ENCODE measurements at regions not wholly inside any gene's neighbourhood (a gene's known extent, or its start where the extent isn't known, plus 50 kb on each side); places are given as distances from the start of the nearest gene placed in this dataset.

- no peak overlapping the region for H3K4me3 ChIP-seq (ENCODE audit: low read depth, low read length)
- DNase-seq (ENCODE audit: low read depth): no peak
- TF ChIP-seq, protein P1, sequence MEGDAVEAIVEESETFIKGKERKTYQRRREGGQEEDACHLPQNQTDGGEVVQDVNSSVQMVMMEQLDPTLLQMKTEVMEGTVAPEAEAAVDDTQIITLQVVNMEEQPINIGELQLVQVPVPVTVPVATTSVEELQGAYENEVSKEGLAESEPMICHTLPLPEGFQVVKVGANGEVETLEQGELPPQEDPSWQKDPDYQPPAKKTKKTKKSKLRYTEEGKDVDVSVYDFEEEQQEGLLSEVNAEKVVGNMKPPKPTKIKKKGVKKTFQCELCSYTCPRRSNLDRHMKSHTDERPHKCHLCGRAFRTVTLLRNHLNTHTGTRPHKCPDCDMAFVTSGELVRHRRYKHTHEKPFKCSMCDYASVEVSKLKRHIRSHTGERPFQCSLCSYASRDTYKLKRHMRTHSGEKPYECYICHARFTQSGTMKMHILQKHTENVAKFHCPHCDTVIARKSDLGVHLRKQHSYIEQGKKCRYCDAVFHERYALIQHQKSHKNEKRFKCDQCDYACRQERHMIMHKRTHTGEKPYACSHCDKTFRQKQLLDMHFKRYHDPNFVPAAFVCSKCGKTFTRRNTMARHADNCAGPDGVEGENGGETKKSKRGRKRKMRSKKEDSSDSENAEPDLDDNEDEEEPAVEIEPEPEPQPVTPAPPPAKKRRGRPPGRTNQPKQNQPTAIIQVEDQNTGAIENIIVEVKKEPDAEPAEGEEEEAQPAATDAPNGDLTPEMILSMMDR (conservative IDR thresholded peaks at IDR 0.05; ENCODE audit: low read depth, low read length): no peak
These were observed 79.8 kb upstream of the TUNAR start for GRCh38 chr14:95796788-95797187.

DNA sequence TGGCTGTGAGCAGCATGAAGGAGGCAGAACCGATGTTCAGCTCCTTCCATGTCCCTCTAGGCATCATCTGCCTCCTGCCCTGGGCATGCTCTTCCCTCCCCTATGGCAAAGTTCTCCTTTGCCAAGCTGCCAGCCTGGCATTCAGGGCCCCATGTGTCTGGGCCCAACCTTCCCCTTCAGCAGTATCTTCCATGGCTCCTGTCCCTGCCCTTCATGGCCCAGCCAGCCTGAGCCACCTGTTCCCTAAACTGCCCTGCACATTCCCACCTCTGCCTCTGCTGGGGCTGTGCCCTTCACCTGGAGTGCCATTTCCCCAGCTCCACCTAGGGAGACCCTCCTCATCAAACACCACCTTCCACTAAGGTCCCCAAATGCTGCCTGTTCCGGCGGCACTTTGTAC lies 74.0 kb upstream of the TCL1A start:
- TF ChIP-seq, protein P1 (conservative IDR thresholded peaks at IDR 0.05; ENCODE audit: low read depth, low read length): no peak
- H3K4me3 ChIP-seq (ENCODE audit: low read depth, low read length): no peak overlapping the region

GRCh38 chr14:95786566-95786965 lies 72.6 kb upstream of the TCL1A start:
- TF ChIP-seq, protein P1 (conservative IDR thresholded peaks at IDR 0.05; ENCODE audit: low read depth, low read length): no peak
- DNase-seq (ENCODE audit: low read depth): no peak
- H3K4me3 ChIP-seq (ENCODE audit: low read depth, low read length): no peak overlapping the region

More for the DNA sequence above, 74.0 kb upstream of the TCL1A start:
- DNase-seq (ENCODE audit: low read depth): no peak

- DNase-seq (ENCODE audit: low read depth): no peak
- H3K4me3 ChIP-seq (ENCODE audit: low read depth, low read length): no peak overlapping the region
- TF ChIP-seq, protein P1 (conservative IDR thresholded peaks at IDR 0.05; ENCODE audit: low read depth, low read length): no peak
These were observed 70.2 kb upstream of the TCL1A start for GRCh38 chr14:95784137-95784536.

DNA sequence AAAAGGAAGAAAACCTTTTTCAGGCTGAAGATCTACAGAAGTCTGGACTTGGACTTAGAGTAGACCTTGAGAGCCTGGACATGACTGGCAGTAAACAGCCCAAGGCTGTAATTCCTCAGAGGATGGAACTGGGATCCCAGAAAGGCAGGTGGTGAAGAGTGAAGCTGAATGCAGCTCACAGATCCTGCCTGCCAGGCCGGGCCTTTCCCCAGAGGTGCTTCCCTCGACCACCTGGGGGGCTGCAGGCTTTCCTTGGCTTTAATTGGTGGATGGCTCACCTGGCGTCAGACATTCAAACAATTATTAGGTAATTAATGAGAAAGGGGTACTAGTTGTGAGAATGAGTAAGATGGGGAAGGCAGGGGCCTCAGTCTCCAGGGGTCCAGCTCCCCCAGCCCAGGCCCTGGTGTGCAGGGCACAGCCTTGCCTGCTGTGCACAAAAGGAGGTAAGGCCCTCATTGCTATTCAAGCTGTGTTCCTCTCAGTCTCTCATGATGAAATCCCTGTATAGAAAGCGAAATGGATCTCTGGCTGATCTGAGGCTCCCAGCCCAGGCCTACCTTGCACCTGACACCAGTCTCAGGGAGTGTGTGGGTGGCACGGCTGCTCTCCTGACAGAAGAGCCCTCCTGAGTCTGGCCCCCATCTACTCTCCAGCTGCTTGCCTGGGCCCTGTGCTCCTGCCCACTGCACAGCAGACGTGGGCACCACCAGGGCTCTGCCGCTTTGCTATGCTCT lies 63.0 kb upstream of the TCL1A start:
- H3K4me3 ChIP-seq (ENCODE audit: low read depth, low read length): no peak overlapping the region
- TF ChIP-seq, protein P1 (conservative IDR thresholded peaks at IDR 0.05; ENCODE audit: low read depth, low read length): no peak
- no peak for DNase-seq (ENCODE audit: low read depth)

DNA sequence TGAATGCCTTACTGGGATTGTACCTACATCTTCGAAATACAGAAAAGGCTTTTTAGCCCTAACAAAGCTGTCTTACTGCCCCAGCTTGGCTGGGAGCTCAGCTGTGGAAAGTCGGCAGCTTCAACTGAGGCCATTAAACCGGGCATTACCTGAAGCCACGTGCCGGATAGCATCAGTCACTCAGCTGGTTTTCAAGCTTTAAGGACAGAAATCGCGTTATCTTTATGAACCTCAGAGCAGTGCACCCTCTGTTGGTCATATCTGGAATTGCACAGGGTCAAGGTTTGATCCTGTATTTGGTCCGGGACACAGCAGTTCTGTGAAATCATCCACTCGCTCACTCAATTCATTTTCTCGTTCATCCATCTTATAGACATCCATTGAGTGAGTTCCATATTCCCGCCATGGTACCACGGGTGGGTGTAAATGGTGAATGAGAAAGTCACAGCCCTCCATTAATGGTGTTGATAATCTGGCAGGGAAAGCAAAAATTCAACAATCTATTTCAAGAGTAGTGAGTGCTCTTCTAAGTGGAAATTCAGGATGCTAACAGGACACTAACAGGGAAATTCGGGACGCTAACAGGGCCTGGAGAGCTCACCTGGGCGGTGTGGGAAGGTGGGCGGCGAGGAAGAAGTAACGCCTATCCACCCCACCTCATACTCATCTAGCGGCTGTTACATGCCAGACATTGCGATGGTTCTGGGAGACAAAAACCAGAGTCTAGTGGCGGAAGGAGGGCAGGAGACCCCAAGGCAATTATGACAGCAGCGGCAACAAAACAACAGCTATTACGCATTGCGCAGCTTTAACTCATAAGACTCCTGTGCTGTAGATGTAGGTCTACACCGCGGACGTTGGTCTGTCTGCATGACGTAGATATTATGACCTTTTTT lies 60.6 kb upstream of the TCL1A start:
- TF ChIP-seq, protein P1 (conservative IDR thresholded peaks at IDR 0.05; ENCODE audit: low read depth, low read length): peak; percentile 92
- no peak for DNase-seq (ENCODE audit: low read depth)
- H3K4me3 ChIP-seq (ENCODE audit: low read depth, low read length): no peak overlapping the region
